ENCODE measurements at regions not wholly inside any gene's neighbourhood (a gene's known extent, or its start where the extent isn't known, plus 50 kb on each side); places are given as distances from the start of the nearest gene placed in this dataset.
A peak's percentile ranks its signal among the peaks of the same experiment; 100 is the strongest.

GRCh38 chr3:137061186-137061585 lies 103.4 kb downstream of the IL20RB start:
- DNase-seq (ENCODE audit: low spot score) = peak; percentile 12
- Histone ChIP-seq H3K9me3 (ENCODE audit: low read depth, low read length, poor library complexity, severe bottlenecking) (no peaks in the 10 kb centered on the region), H3K27me3 (replicated peaks; ENCODE audit: insufficient read depth, low read depth, low read length, poor library complexity) (no peaks in the 10 kb centered on the region), H3K27ac (ENCODE audit: low read depth, low read length, poor library complexity, severe bottlenecking) (no peak overlapping the region), H3K4me3 (ENCODE audit: low read depth, low read length, poor library complexity, severe bottlenecking) (no peak overlapping the region), H3K4me1 (ENCODE audit: insufficient read depth, low read length, poor library complexity, severe bottlenecking) (no peaks in the 10 kb centered on the region), H3K36me3 (ENCODE audit: insufficient read depth, low read length, poor library complexity, severe bottlenecking) (no peaks in the 10 kb centered on the region)
- intact Hi-C loops (cut with micrococcal nuclease; ENCODE audit: unreplicated experiment) = no loop called here
- TF ChIP-seq, protein P1, sequence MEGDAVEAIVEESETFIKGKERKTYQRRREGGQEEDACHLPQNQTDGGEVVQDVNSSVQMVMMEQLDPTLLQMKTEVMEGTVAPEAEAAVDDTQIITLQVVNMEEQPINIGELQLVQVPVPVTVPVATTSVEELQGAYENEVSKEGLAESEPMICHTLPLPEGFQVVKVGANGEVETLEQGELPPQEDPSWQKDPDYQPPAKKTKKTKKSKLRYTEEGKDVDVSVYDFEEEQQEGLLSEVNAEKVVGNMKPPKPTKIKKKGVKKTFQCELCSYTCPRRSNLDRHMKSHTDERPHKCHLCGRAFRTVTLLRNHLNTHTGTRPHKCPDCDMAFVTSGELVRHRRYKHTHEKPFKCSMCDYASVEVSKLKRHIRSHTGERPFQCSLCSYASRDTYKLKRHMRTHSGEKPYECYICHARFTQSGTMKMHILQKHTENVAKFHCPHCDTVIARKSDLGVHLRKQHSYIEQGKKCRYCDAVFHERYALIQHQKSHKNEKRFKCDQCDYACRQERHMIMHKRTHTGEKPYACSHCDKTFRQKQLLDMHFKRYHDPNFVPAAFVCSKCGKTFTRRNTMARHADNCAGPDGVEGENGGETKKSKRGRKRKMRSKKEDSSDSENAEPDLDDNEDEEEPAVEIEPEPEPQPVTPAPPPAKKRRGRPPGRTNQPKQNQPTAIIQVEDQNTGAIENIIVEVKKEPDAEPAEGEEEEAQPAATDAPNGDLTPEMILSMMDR (conservative IDR thresholded peaks at IDR 0.05; ENCODE audit: low read depth, low read length) = no peak
- no peak for TF ChIP-seq EZH2 (IDR thresholded peaks at IDR 0.05; ENCODE audit: borderline replicate concordance, low read depth, low read length, poor library complexity, severe bottlenecking)
- BruUV-seq (replicated peaks) = no TSS peak
- ChIA-PET POLR2A (ENCODE audit: low non-redundant PET) (no interaction called here), CTCF (no interaction called here)

GRCh38 chr3:137062250-137062649 lies 104.5 kb downstream of the IL20RB start:
- BruUV-seq (replicated peaks) = no TSS peak
- H3K4me1 ChIP-seq (ENCODE audit: insufficient read depth, low read length, poor library complexity, severe bottlenecking) = no peaks in the 10 kb centered on the region
- intact Hi-C loops (cut with micrococcal nuclease; ENCODE audit: unreplicated experiment) = no loop called here
- H3K27ac ChIP-seq (ENCODE audit: low read depth, low read length, poor library complexity, severe bottlenecking) = no peak overlapping the region
- no peaks in the 10 kb centered on the region for H3K27me3 ChIP-seq (replicated peaks; ENCODE audit: insufficient read depth, low read depth, low read length, poor library complexity)
- no peaks in the 10 kb centered on the region for H3K36me3 ChIP-seq (ENCODE audit: insufficient read depth, low read length, poor library complexity, severe bottlenecking)
- H3K9me3 ChIP-seq (ENCODE audit: low read depth, low read length, poor library complexity, severe bottlenecking) = no peaks in the 10 kb centered on the region
- POLR2A ChIA-PET (ENCODE audit: low non-redundant PET) = no interaction called here
- H3K4me3 ChIP-seq (ENCODE audit: low read depth, low read length, poor library complexity, severe bottlenecking) = no peak overlapping the region
- TF ChIP-seq, protein P1 (conservative IDR thresholded peaks at IDR 0.05; ENCODE audit: low read depth, low read length) = no peak
- TF ChIP-seq EZH2 (IDR thresholded peaks at IDR 0.05; ENCODE audit: borderline replicate concordance, low read depth, low read length, poor library complexity, severe bottlenecking) = no peak
- CTCF ChIA-PET = no interaction called here
- DNase-seq (ENCODE audit: low spot score) = no peak

DNA sequence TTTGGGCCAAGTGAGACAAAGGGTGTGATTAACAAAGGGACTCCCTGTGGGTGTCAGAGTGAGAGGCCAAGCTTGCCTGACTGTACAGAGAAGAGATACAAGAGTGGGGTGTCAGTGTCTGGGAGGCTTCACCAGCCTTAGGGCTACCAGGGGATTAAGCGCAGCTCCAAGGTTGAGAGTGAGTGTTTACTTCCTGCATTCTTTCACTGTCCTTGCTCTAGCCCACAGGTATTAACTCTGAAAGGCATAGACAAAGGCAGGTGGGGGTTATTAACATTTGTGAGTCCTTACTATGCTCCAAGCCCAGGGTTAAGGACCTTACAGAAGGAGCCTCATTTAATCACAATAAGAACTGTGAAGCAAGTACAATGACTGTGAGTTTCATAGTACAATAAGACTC lies 107.6 kb downstream of the IL20RB start:
- POLR2A ChIA-PET (ENCODE audit: low non-redundant PET) = no interaction called here
- H3K9me3 ChIP-seq (ENCODE audit: low read depth, low read length, poor library complexity, severe bottlenecking) = no peaks in the 10 kb centered on the region
- CTCF ChIA-PET = no interaction called here
- intact Hi-C loops (cut with micrococcal nuclease; ENCODE audit: unreplicated experiment) = no loop called here
- no peak overlapping the region for H3K27ac ChIP-seq (ENCODE audit: low read depth, low read length, poor library complexity, severe bottlenecking)
- no peaks in the 10 kb centered on the region for H3K36me3 ChIP-seq (ENCODE audit: insufficient read depth, low read length, poor library complexity, severe bottlenecking)
- BruUV-seq (replicated peaks) = no TSS peak
- no peak for DNase-seq (ENCODE audit: low spot score)
- H3K27me3 ChIP-seq (replicated peaks; ENCODE audit: insufficient read depth, low read depth, low read length, poor library complexity) = no peaks in the 10 kb centered on the region
- H3K4me3 ChIP-seq (ENCODE audit: low read depth, low read length, poor library complexity, severe bottlenecking) = no peak overlapping the region
- TF ChIP-seq, protein P1 (conservative IDR thresholded peaks at IDR 0.05; ENCODE audit: low read depth, low read length) = no peak
- no peak for TF ChIP-seq EZH2 (IDR thresholded peaks at IDR 0.05; ENCODE audit: borderline replicate concordance, low read depth, low read length, poor library complexity, severe bottlenecking)
- no peaks in the 10 kb centered on the region for H3K4me1 ChIP-seq (ENCODE audit: insufficient read depth, low read length, poor library complexity, severe bottlenecking)

Measured in A673 (cell line).